ENCODE measurements at regions not wholly inside any gene's neighbourhood (a gene's known extent, or its start where the extent isn't known, plus 50 kb on each side); places are given as distances from the start of the nearest gene placed in this dataset.

- Histone ChIP-seq H4K91ac (replicated peaks; ENCODE audit: insufficient read length, low read length) (no peak overlapping the region), H3K9ac (replicated peaks in 1 of 4; ENCODE audit: extremely low read depth in 1 of 4, low read depth in 3 of 4, low read length in 3 of 4) (no peak overlapping the region), H3K56ac (replicated peaks; ENCODE audit: insufficient read length, low read depth, low read length) (no peak overlapping the region), H2AFZ (ENCODE audit: low read length) (no peak overlapping the region), H3K4me1 (replicated peaks in 1 of 4; ENCODE audit: control insufficient read depth in 3 of 4, insufficient read depth in 4 of 4, low read length in 3 of 4) (no peaks in the 10 kb centered on the region), H3K4me2 (ENCODE audit: insufficient read depth in 1 of 2, low read depth in 2 of 2, low read length in 2 of 2) (no peak overlapping the region), H3K36me3 (ENCODE audit: control insufficient read depth in 2 of 4, insufficient read depth in 4 of 4, low read length in 3 of 4) (no peaks in the 10 kb centered on the region), H4K5ac (ENCODE audit: insufficient read length, low read depth, low read length) (no peak overlapping the region), H3K14ac (ENCODE audit: insufficient read length) (no peak overlapping the region), H2BK15ac (ENCODE audit: low read length) (no peak overlapping the region), H3K79me1 (ENCODE audit: low read depth, low read length) (no peaks in the 10 kb centered on the region), H3K23me2 (ENCODE audit: low read depth, low read length) (peaks cover 8% of the 10 kb centered on the region; the same call in 1 of the 2 replicates), H2BK5ac (ENCODE audit: low read depth, low read length) (no peak overlapping the region), H2BK20ac (ENCODE audit: low read length) (no peak overlapping the region), H3K18ac (ENCODE audit: extremely low read depth, low read length) (no peak overlapping the region), H2BK120ac (replicated peaks; ENCODE audit: low read depth, low read length) (no peak overlapping the region), H4K20me1 (replicated peaks in 1 of 2; ENCODE audit: control insufficient read depth in 1 of 2, insufficient read depth in 2 of 2, low read length in 2 of 2) (peaks cover 0 to 5% of the 10 kb centered on the region in 2 experiments), H2AK5ac (ENCODE audit: low read depth, low read length) (no peak overlapping the region), H2BK12ac (ENCODE audit: low read depth, low read length) (no peak overlapping the region), H4K8ac (ENCODE audit: extremely low read depth, insufficient read depth, low read length) (no peak overlapping the region; the same call in 1 of the 2 replicates), H3K4me3 (ENCODE audit: extremely low read depth in 1 of 4, insufficient read depth in 2 of 4, low read depth in 3 of 4, low read length in 4 of 4) (no peak overlapping the region), H3K23ac (ENCODE audit: insufficient read length) (no peak overlapping the region), H3K79me2 (ENCODE audit: control insufficient read depth in 1 of 2, insufficient read depth in 2 of 2, low read length in 2 of 2) (no peaks in the 10 kb centered on the region), H3K4ac (replicated peaks; ENCODE audit: insufficient read length, low read depth, low read length) (no peak overlapping the region), H3K27me3 (replicated peaks in 1 of 4; ENCODE audit: control insufficient read depth in 3 of 4, extremely low read depth in 1 of 4, insufficient read depth in 3 of 4, low read length in 3 of 4) (peaks cover 6 to 16% (median 7%) of the 10 kb centered on the region in 4 experiments; a peak in 6 of 7 replicates), H3K9me3 (ENCODE audit: insufficient read depth in 2 of 2, low read depth in 1 of 2, low read length in 1 of 2) (no peaks in the 10 kb centered on the region; a peak in 1 of 4 replicates), H3K27ac (ENCODE audit: low read depth, low read length) (no peak overlapping the region)
- FAIRE-seq (no peak), DNase-seq (ENCODE audit: low read depth in 1 of 2, low spot score in 2 of 2) (no peak)
- POLR2A ChIA-PET (ENCODE audit: partially characterized antibody): no interaction called here
- CTCF ChIA-PET (ENCODE audit: partially characterized antibody): interaction anchor here (0.7 kb wide), 1 partner anchor 169 kb away, joined by 3 read pairs; no protein-coding TSS in a partner anchor
- no peak for TF ChIP-seq TBP (IDR thresholded peaks at IDR 0.05; ENCODE audit: low read depth, low read length)
- TF ChIP-seq CREB1 (IDR thresholded peaks at IDR 0.05): no peak
- TF ChIP-seq CHD2 (IDR thresholded peaks at IDR 0.05; ENCODE audit: low read length): no peak
- no peak for TF ChIP-seq GABPA (IDR thresholded peaks at IDR 0.05; ENCODE audit: borderline replicate concordance, insufficient read depth, low read length)
- no peak for TF ChIP-seq POLR2AphosphoS5 (IDR thresholded peaks at IDR 0.05; ENCODE audit: low read depth, low read length)
- TF ChIP-seq EZH2 (IDR thresholded peaks at IDR 0.05; ENCODE audit: low read depth, low read length, severe bottlenecking): no peak
- TF ChIP-seq POLR2A (IDR thresholded peaks at IDR 0.05; ENCODE audit: control extremely low read depth in 1 of 2, low read depth in 2 of 2, low read length in 2 of 2): no peak
- TF ChIP-seq PHF8 (conservative IDR thresholded peaks at IDR 0.05; ENCODE audit: low read depth, low read length): no peak
- TF ChIP-seq KDM5A (IDR thresholded peaks at IDR 0.05; ENCODE audit: low read length): no peak
- no peak for TF ChIP-seq YY1 (IDR thresholded peaks at IDR 0.05; ENCODE audit: low read depth, low read length)
- TF ChIP-seq SIX5 (IDR thresholded peaks at IDR 0.05; ENCODE audit: low read depth, low read length): no peak
- TF ChIP-seq JUND (IDR thresholded peaks at IDR 0.05; ENCODE audit: low read length): no peak
- TF ChIP-seq SAP30 (IDR thresholded peaks at IDR 0.05; ENCODE audit: insufficient read depth, insufficient replicate concordance, low read length): no peak
- WGBS, 2 experiments (ENCODE audit: extremely low coverage in 1 of 2, insufficient coverage in 1 of 2, insufficient read length in 1 of 2, insufficient replicate concordance in 2 of 2, low coverage in 1 of 2, low lambda C conversion rate in 2 of 2, missing lambda C conversion rate in 1 of 2): 90% methylated on average over 24 of the region's 25 CpGs; no CpG with 5 or more reads in 1 of the 2 experiments
These were observed 209.3 kb upstream of the CDH4 start for GRCh38 chr20:61042506-61043385.

All from H1 (cell line).